Activated CD4-positive, alpha-beta T cell treated with anti-CD3 and anti-CD28 coated beads, Interleukin-2, amount 50 U/mL, for 1 hour (primary cell): ENCODE measurements at regions not wholly inside any gene's neighbourhood (a gene's known extent, or its start where the extent isn't known, plus 50 kb on each side); places are given as distances from the start of the nearest gene placed in this dataset.
A peak's percentile ranks its signal among the peaks of the same experiment; 100 is the strongest.
"Not testable (repeated sequence)": the region's sequence is repeated elsewhere in the genome, so short reads cannot be mapped to it uniquely, and the experiment has no call there.

Experiments used
- DNase-seq: peaks from one replicate; pipeline ENCODE4 v3.0.0-alpha.2; 2020

DNA sequence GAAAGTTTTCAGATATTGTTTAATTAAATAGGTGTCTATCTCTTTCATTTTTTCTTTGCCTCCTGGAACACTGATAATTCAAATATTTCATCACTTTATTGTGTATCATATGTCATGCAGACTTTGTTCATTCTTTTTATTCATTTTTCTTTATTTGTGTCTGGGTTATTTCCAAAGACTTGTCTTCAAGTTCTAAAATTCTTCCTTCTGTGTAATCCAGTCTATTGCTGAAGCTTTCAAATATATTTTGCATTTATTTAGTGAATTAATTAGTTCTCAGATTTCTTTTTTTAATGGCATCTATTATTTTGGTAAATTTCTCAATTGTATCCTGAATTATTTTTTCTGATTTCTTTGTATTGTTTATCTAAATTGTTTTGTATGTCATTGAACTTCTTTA lies 70.1 kb downstream of the ZNF330 start:
- no peak for DNase-seq

DNA sequence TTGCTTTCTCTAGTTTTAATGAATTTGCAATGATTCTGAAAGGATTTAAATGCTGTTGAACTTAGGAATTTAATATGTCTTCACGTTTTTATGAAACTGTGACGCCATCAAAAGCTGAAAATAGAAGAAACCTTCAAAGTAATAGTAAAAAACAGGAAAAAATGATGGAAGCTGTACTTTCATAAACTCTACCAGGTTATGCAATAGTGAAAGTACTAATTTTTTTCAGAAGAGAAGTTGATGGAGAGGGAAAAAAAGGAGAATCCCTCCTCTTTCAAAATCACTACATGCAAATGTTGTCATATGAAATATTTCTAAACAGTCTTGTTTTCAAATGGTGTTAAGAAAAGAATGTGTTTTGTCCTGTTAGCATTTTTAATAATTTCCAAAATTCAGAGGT lies 73.6 kb downstream of the ZNF330 start:
- no peak for DNase-seq

DNA sequence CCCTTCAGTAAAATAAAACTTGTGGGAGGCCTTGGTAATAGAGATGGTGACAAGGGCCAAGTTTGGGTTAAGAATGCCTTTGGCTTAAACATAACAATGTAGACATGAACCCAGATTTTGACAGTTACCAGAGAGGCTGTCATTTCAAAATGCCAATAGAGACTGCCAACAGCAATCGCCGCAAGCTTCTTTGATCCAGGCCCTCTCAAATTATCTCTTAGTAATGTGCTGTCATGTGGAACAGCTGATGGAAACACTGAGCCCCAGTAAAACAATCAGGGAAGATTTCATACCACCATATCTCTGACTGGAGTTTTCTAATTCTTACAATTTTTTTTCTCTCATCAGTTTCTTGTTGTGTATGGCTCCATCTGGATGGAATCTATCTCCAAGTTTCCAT lies 80.5 kb downstream of the ZNF330 start:
- no peak for DNase-seq

DNA sequence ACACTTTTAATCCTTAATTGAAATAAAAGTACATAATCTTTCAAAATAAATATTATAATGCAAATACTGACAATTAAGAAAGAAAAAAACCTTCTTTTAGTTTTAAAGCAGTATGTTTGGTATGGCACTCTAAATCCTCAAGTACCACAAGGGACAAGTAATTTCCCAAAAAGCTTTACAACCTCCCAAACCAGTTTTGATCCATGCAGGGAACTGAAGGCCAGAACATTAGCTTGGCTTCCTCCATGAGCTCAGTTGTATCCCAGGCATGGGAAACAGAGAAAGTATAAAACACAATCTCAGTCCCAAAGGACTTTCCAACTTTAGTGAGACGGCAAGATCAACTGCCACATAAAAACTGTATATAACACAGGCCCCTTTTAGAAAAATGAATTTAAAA lies 82.2 kb downstream of the ZNF330 start:
- no peak for DNase-seq

DNA sequence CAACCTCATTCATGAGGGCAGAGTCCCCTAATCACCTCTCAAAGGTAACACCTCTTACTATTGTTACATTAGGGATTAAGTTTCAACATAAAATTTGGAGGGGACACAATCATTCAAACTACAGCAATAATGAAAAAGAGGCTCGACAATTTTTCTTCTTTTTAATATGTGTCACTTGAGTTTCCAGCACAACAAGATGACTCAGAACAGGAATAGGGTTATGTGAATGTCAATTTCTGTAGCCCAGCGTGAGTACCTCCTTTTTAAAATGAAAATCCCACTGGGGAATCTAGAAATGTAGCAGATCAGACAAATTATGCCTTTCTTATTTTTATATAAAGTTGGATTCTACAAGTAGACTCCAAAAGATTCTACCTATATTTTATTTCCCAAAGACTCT lies 83.7 kb downstream of the ZNF330 start:
- no peak for DNase-seq

DNA sequence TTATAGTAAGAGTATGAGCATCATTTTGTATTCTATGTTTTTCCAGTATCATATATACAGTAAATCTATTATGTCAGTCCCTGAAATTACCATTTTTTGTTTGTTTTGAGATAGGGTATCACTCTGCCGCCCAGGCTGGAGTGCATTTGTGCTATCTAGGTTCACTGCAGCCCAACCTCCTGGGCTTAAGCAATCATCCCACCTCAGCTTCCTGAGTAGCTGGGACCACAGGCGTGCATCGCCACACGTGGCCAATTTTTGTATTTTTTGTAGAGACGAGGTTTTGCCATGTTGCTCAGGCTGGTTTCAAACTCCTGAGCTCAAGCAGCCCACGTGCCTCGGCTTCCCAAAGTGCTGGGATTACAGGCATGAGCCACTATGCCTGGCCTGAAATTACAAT lies 85.6 kb downstream of the ZNF330 start:
- no peak for DNase-seq

DNA sequence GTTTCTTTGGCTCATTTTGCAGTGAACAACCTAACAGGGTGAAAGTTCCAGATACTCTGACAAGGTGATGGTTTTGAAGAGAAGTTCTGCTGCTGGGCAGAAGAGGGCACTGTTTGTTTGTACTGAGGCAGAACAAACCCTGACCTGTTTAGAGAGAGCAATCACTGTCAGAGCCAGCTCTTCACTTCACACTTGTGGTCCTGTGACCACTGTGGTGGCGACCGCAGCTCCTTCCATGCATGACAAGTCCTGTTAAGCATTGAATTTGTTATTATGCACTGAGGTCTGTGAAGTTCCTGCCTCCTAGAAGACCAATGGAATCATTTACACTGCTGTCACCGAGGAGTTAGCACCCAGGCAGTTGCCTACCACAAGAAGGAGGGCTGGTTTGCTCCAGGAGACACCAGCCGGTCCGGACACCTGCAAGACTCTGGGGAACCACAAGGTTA lies 86.6 kb downstream of the ZNF330 start:
- peak; percentile 34 for DNase-seq

DNA sequence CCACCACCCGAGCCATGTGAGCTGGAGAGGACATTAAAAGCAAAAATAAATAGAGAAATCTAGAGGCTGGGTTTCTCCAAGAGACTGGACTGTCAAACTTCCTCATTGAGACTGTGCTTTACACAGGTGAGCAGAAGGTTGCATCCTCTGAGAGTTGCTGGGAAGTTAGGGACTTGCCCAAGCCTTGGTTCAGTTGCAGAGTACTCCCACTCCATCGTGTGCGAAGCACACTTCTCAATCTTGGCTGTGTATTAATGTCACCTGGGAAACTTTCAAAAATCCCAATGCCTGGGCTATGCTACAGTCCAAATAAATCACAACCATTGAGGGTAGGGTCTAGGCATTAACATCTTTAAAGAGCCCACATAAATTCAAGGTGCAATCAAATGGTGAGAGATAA lies 89.2 kb downstream of the ZNF330 start:
- no peak for DNase-seq

DNA sequence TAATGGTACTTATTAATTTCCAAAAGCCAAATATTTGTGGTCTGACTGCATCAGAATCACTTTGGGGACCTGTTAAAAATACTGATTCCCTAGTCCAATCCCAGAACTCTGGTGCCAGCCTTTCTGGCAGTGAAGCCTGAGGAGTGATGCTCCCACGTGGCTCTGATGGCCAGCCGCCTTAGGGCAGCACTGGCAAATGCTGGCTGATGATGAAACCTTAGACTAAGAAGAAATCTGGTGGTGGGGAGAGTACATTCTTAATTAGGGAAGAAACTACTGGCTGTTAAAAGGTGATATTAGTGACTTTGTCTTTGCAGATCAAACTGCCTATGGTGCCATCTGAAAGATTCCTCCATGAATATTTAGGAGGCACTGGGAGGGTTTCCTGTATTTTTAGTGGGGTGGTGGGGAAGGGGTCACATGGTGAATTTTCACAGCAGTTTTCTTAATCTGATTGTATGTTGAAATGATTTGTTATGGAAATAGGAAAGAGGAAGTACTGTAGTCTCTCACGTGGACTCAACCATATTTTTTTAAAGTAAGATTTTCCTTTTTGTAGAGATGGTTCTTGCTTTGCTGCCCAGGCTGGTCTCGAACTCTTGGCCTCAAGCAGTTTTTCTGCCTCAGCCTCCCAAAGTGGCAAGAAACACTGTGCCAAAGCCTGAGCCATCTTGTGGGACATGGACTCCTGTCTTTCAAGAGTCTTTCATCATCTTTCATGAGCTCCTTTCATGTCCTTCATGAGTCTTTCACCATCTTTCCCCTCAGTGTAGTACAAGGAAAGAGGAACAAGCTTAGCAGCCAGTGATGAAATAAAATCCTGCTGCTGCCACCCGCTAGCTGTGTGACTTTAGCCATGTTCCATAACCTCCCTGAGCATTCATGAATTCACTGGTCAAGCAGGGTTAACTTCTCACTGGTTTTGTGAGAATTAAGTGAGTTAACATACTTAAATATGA lies 90.8 kb downstream of the ZNF330 start:
- no peak for DNase-seq

DNA sequence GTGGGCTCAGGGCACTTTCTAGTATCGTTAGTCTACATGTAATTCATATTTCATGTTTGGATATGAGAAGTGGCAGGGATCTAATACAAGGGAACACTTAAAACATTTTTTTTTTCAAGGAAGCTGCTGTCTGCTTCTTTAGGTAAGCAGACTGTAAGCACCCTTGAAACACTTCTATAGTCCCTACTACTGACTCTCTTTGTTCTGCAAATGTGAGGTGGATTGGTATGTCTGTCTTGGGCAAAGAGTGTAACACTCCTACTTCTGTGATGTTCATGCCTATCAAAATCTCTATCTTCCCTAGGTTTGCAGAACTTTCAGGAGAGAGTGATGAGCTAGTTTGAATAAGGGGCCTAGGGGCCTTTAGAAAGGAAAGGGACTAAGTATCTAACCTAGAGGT lies 93.9 kb downstream of the ZNF330 start:
- no peak for DNase-seq

DNA sequence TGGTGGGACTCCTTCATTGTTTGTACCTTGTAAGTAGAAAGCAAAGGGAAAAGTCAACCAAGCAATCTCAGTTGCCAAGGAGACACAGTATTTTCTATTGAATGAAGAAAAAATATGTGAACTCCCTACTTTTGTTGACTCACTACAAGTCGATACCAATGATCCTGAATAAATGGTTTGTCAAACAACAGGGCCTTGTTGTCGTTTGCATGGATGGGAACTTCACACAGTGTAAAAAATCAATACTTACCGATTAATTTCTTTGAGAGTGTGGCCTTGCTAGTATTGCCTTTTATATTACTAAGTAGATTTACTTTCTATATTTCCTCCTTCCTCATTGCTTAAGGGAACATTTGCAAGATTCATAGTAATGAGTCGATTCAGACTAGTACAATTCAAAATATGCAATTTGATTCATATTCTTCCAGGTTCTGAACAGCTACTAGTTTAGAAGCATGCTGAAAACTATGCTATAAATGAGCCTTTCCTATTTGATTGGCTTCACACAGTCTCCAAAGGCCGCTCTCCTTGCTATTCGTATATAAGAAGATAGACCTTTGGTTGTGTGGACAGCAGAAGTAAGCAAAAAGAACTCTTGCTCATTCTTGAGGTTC lies 108.0 kb downstream of the ZNF330 start:
- no peak for DNase-seq

DNA sequence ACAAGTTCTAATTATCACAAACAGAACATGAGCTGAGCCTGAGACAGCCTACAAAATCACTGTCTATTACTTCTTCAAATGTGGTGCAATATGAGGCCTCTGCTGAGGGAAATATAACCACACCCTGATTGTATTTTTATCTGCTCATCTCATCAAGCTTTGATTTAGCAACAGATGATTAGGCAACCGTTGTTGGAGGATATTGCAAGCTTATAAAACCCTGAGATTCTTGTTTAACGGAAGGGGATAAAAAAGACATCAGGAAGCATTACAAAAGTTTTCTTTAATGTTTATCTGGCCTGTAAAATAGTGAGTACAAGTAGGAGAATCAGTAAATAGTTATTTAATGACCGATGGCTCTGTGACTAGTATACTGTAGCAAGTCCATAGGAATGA lies 108.5 kb downstream of the ZNF330 start:
- no peak for DNase-seq

DNA sequence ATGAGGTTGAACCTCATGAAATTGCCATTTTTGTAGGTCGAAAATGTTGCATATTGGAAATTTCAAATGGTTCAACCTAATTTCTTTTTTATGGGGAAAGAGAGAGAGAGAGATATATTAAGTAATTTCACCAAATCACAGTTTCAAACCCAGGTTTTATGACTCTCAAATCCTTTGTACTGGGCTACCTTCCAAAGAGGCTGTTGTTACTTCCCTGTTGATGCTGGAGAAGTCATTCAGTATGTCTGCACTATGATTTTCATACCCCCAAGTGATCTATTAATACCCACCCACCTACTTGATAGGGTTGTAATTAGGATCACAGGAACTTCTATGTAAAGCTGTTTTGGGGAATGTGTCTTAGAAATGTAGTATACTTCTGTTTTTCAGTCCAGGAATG lies 109.9 kb downstream of the ZNF330 start:
- no peak for DNase-seq

DNA sequence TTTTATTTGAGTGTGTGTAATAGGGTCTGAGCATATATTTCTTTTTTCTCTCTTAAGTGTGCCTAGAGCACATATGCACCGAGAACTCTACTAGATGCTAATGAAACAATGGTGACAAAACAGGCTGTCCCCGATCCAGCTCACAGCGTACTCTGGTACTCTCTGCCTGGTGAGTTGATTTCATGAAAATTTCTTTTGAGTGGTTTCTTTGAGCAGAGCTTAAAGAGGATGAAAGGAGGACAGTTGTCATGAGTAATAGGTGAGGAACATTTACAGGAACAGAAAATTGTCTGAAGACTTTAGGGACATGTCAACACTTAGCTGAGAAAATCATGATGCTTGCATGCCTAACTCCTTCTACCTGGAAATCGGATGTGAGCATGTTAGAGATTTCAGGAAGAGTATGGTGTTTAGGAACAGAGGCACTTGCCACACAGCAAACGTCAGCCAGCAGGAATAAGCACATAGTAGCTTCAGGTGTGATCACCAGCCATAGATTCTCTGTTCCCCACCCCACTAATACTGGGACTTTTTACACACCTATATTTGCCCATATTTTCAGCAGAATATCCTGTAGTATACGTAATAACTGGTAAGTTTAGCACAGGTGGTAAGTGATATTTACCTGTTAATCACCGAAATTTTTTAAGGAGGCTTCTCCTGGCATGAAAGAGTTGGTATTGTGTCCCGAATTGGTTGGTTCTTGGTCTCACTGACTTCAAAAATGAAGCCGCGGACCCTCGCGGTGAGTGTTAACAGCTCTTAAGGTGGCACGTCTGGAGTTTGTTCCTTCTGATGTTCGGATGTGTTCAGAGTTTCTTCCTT lies 111.1 kb downstream of the ZNF330 start:
- no peak for DNase-seq

DNA sequence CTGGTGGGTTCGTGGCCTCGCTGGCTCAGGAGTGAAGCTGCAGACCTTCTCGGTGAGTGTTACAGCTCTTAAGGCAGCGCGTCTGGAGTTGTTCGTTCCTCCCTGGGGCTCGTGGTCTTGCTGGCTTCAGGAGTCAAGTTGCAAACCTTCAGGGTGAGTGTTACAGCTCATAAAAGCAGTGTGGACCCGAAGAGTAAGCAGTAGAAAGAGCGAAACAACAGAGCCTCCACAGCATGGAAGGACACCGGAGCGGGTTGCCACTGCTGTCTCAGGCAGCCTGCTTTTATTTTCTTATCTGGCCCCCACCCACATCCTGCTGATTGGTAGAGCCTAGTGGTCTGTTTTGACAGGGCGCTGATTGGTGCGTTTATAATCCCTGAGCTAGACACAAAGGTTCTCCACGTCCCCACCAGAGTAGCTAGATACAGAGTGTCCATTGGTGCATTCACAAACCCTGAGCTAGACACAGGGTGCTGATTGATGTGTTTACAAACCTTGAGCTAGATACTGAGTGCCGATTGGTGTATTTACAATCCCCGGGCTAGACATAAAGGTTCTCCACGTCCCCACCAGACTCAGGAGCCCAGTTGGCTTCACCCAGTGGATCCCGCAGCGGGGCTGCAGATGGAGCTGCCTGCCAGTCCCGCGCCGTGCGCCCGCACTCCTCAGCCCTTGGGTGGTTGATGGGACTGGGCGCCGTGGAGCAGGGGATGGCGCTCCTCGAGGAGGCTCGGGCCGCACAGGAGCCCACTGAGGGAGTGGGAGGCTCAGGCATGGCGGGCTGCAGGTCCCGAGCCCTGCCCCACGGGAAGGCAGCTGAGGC lies 111.9 kb downstream of the ZNF330 start:
- DNase-seq: not testable (repeated sequence)

DNA sequence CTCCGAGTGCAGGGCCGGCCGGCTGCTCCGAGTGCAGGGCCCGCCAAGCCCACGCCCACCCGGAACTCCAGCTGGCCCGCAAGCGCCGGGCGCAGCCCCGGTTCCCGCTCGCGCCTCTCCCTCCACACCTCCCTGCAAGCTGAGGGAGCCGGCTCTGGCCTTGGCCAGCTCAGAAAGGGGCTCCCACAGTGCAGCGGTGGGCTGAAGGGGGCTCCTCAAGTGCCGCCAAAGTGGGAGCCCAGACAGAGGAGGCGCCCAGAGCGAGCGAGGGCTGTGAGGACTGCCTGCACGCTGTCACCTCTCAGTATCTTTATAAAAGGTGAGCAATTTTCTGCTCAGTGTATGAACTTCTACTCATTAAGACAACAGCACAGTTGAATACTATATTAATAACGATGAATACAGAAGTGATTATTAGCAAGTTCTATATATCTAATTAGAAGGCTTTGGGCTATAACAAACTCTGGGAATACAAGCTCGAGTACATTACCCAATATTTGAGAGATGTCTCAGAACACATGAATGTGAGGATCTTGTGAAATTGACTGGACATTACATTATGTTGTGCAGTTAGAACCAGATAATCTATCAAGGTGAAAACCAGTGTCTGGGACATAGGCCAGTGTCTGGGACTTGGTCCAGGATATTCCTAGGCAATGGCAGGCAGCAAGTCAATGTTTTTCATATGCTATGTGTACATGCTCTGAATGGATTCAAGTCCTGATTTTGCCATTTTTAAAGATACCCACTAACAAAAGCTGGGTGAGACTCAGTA lies 112.9 kb downstream of the ZNF330 start:
- not testable (repeated sequence) for DNase-seq

DNA sequence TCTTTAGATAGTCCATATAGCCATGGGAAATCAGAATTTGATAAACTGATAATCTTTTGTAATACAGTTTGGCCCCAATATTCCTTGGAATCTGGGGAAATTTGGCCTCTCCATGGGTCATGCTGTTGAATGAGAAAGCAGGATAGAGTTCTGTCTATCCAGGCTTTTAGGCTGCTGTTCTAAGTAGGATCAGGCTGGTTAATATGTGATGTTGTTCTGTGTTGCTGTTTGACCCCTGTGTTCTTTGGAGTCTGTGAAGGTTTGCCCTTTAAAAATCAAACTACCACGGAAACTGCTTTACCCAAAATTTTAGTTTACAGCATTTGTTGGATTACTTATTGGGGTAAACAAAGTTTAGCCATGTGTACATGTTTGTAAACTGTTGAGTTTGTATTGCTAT lies 114.5 kb downstream of the ZNF330 start:
- DNase-seq: no peak

DNA sequence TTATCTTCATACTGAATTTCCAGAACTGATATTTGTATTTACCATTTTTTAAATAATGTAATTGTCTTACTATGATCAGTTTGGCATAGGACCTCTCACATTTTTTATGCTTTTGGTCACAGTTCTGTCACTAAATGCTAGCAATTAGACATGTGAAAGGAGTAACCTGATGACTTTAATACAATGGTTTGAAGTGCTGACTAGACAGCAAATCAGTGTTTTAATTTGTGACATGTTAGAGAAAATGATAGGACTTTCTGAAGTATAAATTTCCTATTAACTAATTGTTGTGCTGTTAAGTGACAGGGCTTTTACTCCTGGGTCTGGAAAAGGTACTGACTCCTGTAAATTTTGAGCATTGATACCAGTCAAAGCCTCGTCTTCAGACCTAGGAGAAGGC lies 117.5 kb downstream of the ZNF330 start:
- DNase-seq: no peak

DNA sequence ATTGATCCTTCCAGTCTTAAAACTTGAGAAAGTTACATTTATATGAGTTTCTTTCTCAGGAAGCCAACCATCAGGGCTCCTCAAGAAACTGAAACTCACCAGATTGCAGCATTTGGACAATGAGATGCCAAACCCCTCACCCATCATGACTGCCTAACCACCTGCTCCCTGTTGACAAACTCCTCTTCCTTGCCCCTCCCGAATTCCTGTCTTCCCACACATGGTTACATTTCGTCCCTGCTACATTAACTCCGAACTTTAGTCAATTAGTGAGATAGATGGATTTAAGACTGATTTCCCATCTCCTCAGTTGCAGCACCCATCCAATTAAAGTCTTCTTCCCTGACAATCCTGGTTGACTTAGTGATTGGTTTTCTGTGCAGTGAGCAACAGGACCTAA lies 118.7 kb downstream of the ZNF330 start:
- DNase-seq: no peak

DNA sequence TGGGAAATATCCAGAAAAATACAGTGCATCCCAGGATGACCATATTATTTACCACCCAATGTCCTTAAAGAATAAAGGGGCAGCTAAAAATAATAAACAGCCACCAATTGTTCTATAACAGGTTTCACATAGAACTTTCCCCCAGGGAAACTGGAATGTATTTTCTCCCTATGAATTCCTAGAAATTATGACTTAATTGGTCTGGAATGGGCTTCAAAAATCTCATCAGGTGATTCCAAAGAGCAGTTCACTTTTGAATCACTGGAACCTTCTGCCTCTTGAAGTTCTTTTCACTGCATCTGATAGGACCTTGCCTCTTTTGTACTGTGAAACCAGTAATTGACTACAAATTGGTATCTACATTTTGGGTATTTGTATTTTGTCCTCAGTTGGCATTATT lies 119.3 kb downstream of the ZNF330 start:
- no peak for DNase-seq

DNA sequence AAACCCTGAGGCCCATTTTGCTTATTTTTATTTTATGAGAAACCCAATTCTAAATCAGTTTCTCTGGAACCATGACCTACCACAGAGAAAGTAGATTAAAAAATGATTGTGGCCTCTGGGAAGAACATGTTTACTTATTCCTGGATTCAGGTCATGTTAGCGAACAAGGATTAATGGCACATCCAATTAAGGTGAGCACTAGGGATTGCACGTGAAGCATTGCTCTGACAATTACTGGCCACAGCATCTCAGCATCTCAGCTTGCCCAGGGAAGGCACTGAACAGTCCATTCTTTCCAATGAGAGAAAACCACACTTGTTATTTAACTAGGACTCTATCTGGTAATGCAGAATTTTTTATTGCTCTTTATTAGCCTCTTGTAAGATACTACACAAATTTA lies 119.8 kb downstream of the ZNF330 start:
- no peak for DNase-seq

DNA sequence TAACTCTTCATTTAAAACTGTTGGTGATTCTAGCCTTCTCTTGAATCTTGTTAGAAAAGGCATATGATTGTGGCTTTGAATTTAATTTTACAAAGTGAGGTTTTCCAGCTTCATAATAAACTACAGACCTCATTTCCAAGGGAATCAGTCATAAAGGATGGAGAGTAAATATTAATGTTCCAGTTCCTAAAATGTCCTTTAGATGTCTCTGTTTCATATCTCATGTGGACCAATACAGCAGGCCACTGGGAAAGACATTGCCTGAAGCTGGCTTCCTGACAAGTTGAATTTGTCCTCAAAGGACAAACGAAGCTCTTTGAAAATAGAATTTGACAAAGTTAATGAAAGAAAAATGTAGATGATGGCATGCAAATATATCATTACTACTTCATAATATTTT lies 125.4 kb downstream of the ZNF330 start:
- no peak for DNase-seq
